KMS-11 (cell line): ENCODE measurements at regions not wholly inside any gene's neighbourhood (a gene's known extent, or its start where the extent isn't known, plus 50 kb on each side); places are given as distances from the start of the nearest gene placed in this dataset.

Source experiments
- H2AFZ ChIP-seq: fragments of 200-600 bp; sonication (generic); 2 replicates; pipeline ENCODE4 v1.6.1; 2016; ENCODE audit warnings: antibody characterized with exemption, mixed run types, low read depth
- H3K27ac ChIP-seq: fragments of 200-600 bp; sonication (generic); 2 replicates; pipeline ENCODE4 v1.6.1; 2016; ENCODE audit warnings: mild to moderate bottlenecking, mixed run types
- H3K27me3 ChIP-seq: fragments of 200-600 bp; sonication (generic); 2 replicates; pipeline ENCODE4 v1.6.1; 2017; ENCODE audit warnings: mild to moderate bottlenecking, low read depth, mixed run types, moderate library complexity; ENCODE audit not compliant: insufficient read depth
- H3K36me3 ChIP-seq: fragments of 200-600 bp; sonication (generic); 2 replicates; pipeline ENCODE4 v1.6.1; 2017; ENCODE audit warnings: mild to moderate bottlenecking, mixed run types; ENCODE audit not compliant: insufficient read depth
- H3K4me1 ChIP-seq: fragments of 200-600 bp; sonication (generic); 2 replicates; pipeline ENCODE4 v1.6.1; 2016; ENCODE audit warnings: mild to moderate bottlenecking, low read depth, mixed run types; ENCODE audit not compliant: poor library complexity, severe bottlenecking
- H3K4me2 ChIP-seq: fragments of 200-600 bp; sonication (generic); 2 replicates; pipeline ENCODE4 v1.7.0; 2016; ENCODE audit warnings: mild to moderate bottlenecking, mixed run types
- H3K4me3 ChIP-seq: fragments of 200-600 bp; sonication (generic); IDR thresholded peaks from 2 replicates; pipeline ENCODE4 v1.6.1; 2017; ENCODE audit warnings: low read depth, low read length, mixed read lengths; ENCODE audit not compliant: insufficient read depth
- H3K79me2 ChIP-seq: fragments of 200-600 bp; sonication (generic); 2 replicates; pipeline ENCODE4 v1.6.1; 2016; ENCODE audit warnings: low read depth, mixed run types; ENCODE audit not compliant: insufficient read depth
- H3K9ac ChIP-seq: fragments of 200-600 bp; sonication (generic); 2 replicates; pipeline ENCODE4 v1.6.1; 2016; ENCODE audit warnings: mild to moderate bottlenecking, mixed run types
- H4K20me1 ChIP-seq: fragments of 200-600 bp; sonication (generic); 2 replicates; pipeline ENCODE4 v1.6.1; 2016; ENCODE audit warnings: mild to moderate bottlenecking, mixed run types; ENCODE audit not compliant: insufficient read depth
- TF ChIP-seq, protein P1 (sequence below): fragments of 200-600 bp; sonication (generic); conservative IDR thresholded peaks from 2 replicates; pipeline ENCODE4 v1.6.1; 2017; ENCODE audit warnings: low read depth, mild to moderate bottlenecking, antibody characterized with exemption, low read length, moderate library complexity, mixed read lengths

DNA sequence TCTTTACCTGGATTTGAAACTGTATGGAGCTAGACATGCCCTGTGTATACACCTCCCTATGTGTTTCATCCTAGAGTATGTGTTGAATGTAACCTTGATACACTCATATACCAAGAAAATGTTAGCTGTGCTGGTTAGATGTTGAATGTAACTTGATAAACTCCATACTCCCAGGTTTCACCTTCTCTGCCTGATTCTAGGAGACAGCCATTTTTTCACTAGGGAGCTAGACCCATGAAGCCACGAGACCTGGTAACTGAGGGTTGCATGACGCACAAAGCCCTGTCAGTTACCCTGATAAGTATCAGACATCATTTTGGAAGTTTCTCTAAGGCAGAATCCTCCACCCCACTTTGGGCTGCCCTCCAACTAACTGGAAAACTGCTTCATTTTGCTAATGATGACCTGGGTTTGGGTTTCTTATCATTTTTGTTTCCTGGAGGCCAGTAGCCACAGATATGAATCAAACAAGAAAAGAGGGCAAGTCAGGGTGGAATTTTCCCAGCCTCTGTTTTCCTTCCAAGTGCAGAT lies 478.5 kb upstream of the KIF2A start:
- Histone ChIP-seq H3K4me2 (no peak overlapping the region), H3K4me1 (no peaks in the 10 kb centered on the region), H3K9ac (no peak overlapping the region), H3K36me3 (no peaks in the 10 kb centered on the region), H3K79me2 (no peaks in the 10 kb centered on the region), H3K27me3 (no peaks in the 10 kb centered on the region), H3K4me3 (no peak overlapping the region), H3K27ac (no peak overlapping the region), H4K20me1 (no peaks in the 10 kb centered on the region), H2AFZ (no peak overlapping the region)
- TF ChIP-seq, protein P1, sequence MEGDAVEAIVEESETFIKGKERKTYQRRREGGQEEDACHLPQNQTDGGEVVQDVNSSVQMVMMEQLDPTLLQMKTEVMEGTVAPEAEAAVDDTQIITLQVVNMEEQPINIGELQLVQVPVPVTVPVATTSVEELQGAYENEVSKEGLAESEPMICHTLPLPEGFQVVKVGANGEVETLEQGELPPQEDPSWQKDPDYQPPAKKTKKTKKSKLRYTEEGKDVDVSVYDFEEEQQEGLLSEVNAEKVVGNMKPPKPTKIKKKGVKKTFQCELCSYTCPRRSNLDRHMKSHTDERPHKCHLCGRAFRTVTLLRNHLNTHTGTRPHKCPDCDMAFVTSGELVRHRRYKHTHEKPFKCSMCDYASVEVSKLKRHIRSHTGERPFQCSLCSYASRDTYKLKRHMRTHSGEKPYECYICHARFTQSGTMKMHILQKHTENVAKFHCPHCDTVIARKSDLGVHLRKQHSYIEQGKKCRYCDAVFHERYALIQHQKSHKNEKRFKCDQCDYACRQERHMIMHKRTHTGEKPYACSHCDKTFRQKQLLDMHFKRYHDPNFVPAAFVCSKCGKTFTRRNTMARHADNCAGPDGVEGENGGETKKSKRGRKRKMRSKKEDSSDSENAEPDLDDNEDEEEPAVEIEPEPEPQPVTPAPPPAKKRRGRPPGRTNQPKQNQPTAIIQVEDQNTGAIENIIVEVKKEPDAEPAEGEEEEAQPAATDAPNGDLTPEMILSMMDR: no peak

DNA sequence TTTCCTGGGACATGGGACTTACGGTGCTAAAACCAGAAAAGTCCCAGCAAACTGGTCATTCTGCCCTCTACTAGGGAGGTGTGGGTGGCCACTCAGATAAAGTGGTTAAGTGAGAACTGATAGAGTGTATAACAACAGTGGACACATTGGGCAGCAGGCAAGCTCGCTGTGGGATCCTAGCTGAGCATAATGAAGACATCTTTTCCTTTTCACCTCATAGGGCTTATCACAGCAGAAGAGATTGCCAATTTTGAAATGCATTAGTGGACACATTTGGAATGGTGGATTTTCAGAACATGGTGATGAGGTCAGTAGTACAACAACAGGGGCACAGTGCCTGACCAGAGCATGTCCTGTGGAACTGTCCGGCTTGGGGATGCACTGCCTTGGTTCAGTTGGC lies 477.1 kb upstream of the KIF2A start:
- no peak overlapping the region for H3K27ac ChIP-seq
- no peaks in the 10 kb centered on the region for H3K79me2 ChIP-seq
- H3K9ac ChIP-seq: no peak overlapping the region
- no peak overlapping the region for H3K4me3 ChIP-seq
- H3K4me1 ChIP-seq: no peaks in the 10 kb centered on the region
- no peak overlapping the region for H2AFZ ChIP-seq
- TF ChIP-seq, protein P1: no peak
- H4K20me1 ChIP-seq: no peaks in the 10 kb centered on the region
- H3K36me3 ChIP-seq: no peaks in the 10 kb centered on the region
- no peak overlapping the region for H3K4me2 ChIP-seq
- no peaks in the 10 kb centered on the region for H3K27me3 ChIP-seq

DNA sequence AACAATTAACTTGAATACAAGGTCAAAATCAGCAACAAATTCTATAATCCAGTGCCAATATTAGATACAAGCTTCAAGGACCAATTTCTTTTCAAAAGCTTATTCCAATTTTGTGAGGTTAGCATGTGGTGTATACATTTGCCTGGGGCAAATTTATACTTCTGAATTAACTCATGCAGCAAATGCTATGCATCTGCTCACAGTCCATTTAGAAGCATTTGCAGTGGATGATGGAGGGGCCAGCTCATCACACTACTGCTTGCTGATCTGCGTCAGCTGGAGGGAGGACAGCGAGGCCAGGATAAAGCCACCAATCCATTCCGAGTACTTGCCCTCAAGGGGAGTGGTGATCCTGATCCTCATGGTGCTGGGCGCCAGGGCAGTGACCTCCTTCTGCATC lies 474.3 kb upstream of the KIF2A start:
- Histone ChIP-seq H2AFZ (no peak overlapping the region), H3K9ac (no peak overlapping the region), H3K4me2 (no peak overlapping the region), H3K4me1 (no peaks in the 10 kb centered on the region), H3K79me2 (no peaks in the 10 kb centered on the region), H3K27me3 (no peaks in the 10 kb centered on the region), H4K20me1 (no peaks in the 10 kb centered on the region), H3K4me3 (no peak overlapping the region), H3K36me3 (no peaks in the 10 kb centered on the region), H3K27ac (no peak overlapping the region)
- TF ChIP-seq, protein P1: no peak

DNA sequence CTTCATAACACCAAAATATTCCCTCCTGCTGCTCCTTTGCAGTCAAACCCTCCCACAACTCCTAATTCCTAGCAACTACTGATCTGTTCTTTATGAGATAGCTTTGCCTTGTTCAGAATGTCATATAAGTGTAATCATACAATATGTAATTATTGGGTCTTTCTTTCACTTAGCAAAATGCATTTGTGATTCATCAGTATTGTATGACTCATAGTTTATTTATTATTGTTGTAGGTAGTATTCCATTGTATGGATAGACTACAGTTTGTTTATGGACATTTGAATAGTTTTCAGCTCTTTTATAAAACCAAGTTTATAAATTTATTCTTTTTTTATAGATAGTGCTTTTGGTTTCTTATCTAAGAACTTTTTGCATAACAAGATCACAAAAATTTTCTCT lies 468.2 kb upstream of the KIF2A start:
- H3K4me3 ChIP-seq: no peak overlapping the region
- no peaks in the 10 kb centered on the region for H4K20me1 ChIP-seq
- H3K9ac ChIP-seq: no peak overlapping the region
- no peaks in the 10 kb centered on the region for H3K79me2 ChIP-seq
- TF ChIP-seq, protein P1: no peak
- no peaks in the 10 kb centered on the region for H3K4me1 ChIP-seq
- H3K4me2 ChIP-seq: no peak overlapping the region
- no peaks in the 10 kb centered on the region for H3K36me3 ChIP-seq
- H3K27me3 ChIP-seq: no peaks in the 10 kb centered on the region
- no peak overlapping the region for H3K27ac ChIP-seq
- no peak overlapping the region for H2AFZ ChIP-seq

DNA sequence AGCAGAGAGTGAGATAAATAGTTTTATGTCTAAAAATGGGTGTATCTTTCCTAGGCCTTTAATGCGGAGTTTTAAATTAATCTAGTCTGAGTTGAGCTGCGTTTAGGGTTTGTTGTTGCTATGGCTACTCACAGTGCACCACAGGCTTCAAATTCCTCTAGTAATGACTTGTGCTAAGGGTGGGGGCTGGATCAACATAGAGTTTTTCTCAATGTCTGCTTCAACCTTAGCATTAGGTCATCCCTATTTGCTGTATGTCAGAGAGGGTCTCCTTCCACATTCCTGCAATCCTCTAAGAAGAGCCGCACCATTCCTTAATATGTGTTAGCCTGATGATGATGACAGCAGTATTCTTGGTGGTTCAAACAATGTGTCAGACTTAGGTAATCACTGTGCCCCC lies 465.6 kb upstream of the KIF2A start:
- Histone ChIP-seq H3K9ac (no peak overlapping the region), H3K4me2 (no peak overlapping the region), H4K20me1 (no peaks in the 10 kb centered on the region), H2AFZ (no peak overlapping the region), H3K79me2 (no peaks in the 10 kb centered on the region), H3K36me3 (no peaks in the 10 kb centered on the region), H3K27me3 (no peaks in the 10 kb centered on the region), H3K27ac (no peak overlapping the region), H3K4me1 (no peaks in the 10 kb centered on the region), H3K4me3 (no peak overlapping the region)
- TF ChIP-seq, protein P1: no peak
